HG02571 (cell line): ENCODE measurements at regions not wholly inside any gene's neighbourhood (a gene's known extent, or its start where the extent isn't known, plus 50 kb on each side); places are given as distances from the start of the nearest gene placed in this dataset.
"Not testable (repeated sequence)": the region's sequence is repeated elsewhere in the genome, so short reads cannot be mapped to it uniquely, and the experiment has no call there.

Experiments
- ATAC-seq: cut with Tn5 transposase; IDR thresholded peaks from one replicate; pipeline ENCODE4 v1.9.1; 2021; ENCODE audit warnings: mild to moderate bottlenecking, moderate library complexity; ENCODE audit not compliant: unreplicated experiment

GRCh38 chr14:105896961-105897724, 370.8 kb downstream of the TMEM121 start:
- not testable (repeated sequence) for ATAC-seq

GRCh38 chr14:105897725-105898113, 371.3 kb downstream of the TMEM121 start:
- no peak for ATAC-seq

- no peak for ATAC-seq
These were observed 372.2 kb downstream of the TMEM121 start for GRCh38 chr14:105898482-105899010.

GRCh38 chr14:105899071-105899641, 372.8 kb downstream of the TMEM121 start:
- ATAC-seq: no peak

- ATAC-seq: no peak
These were observed 373.4 kb downstream of the TMEM121 start for GRCh38 chr14:105899657-105900397.

- no peak for ATAC-seq
These were observed 374.2 kb downstream of the TMEM121 start for GRCh38 chr14:105900398-105901160.

GRCh38 chr14:105901226-105901625, 374.8 kb downstream of the TMEM121 start:
- no peak for ATAC-seq

- no peak for ATAC-seq
These were observed 375.9 kb downstream of the TMEM121 start for GRCh38 chr14:105902131-105902898.

- ATAC-seq: not testable (repeated sequence)
These were observed 376.4 kb downstream of the TMEM121 start for GRCh38 chr14:105902899-105903165.

- ATAC-seq: no peak
These were observed 377.6 kb downstream of the TMEM121 start for GRCh38 chr14:105903971-105904370.

GRCh38 chr14:105904379-105904778, 378.0 kb downstream of the TMEM121 start:
- no peak for ATAC-seq

GRCh38 chr14:105905456-105905855, 379.1 kb downstream of the TMEM121 start:
- ATAC-seq: no peak

GRCh38 chr14:105907276-105907675, 380.9 kb downstream of the TMEM121 start:
- ATAC-seq: no peak

GRCh38 chr14:105908006-105908405, 381.6 kb downstream of the TMEM121 start:
- ATAC-seq: no peak

GRCh38 chr14:105908481-105908911, 382.1 kb downstream of the TMEM121 start:
- no peak for ATAC-seq

- ATAC-seq: no peak
These were observed 382.9 kb downstream of the TMEM121 start for GRCh38 chr14:105909046-105909827.

- not testable (repeated sequence) for ATAC-seq
These were observed 383.4 kb downstream of the TMEM121 start for GRCh38 chr14:105909828-105910120.

- ATAC-seq: no peak
These were observed 384.0 kb downstream of the TMEM121 start for GRCh38 chr14:105910426-105910825.

GRCh38 chr14:105911006-105911847, 384.8 kb downstream of the TMEM121 start:
- no peak for ATAC-seq
